K562 (cell line): ENCODE measurements at regions not wholly inside any gene's neighbourhood (a gene's known extent, or its start where the extent isn't known, plus 50 kb on each side); places are given as distances from the start of the nearest gene placed in this dataset.

Source experiments
- ATAC-seq: fragments of 200-7000 bp; cut with Tn5 transposase; 3 replicates; pipeline ENCODE4 v1.9.1; 2020; ENCODE audit warnings: moderate library complexity
- BruUV-seq: library from RNA; stranded (reverse); fragments of 400-500 nt; replicated peaks from 2 replicates; lab custom pipeline; 2021; lab: Mats Ljungman, UMichigan
- CTCF ChIA-PET: fragments of 300-600 bp; formaldehyde crosslinking; extraction: SDS; loops from one replicate; lab custom pipeline; 2021; ENCODE audit warnings: low intra/inter-chr PET ratio; lab: Yijun Ruan, JAX
- POLR2A ChIA-PET: fragments of 300-600, 350-650 bp; sonication (Branson Sonifier 250); formaldehyde crosslinking; extraction: SDS; loops from one replicate; lab custom pipeline; 2021; ENCODE audit warnings: antibody characterized with exemption, inconsistent platforms; lab: Yijun Ruan, JAX
- DNase-seq, 4 experiments: peaks; one replicate each; pipeline versions ENCODE4 v3.0.0 to v3.0.0-alpha.2; 2011 to 2018; ENCODE audit warnings: low spot score in 3 of 4, mixed read lengths in 3 of 4; ENCODE audit errors: extremely low read depth in 1 of 4
- FAIRE-seq: peaks from 2 replicates; lab custom pipeline; 2011; peaks lifted over from hg19 to GRCh38; lab: Jason Lieb, UNC
- H2AFZ ChIP-seq: 2 replicates; pipeline ENCODE4 v1.6.0; 2011; ENCODE audit warnings: low read depth, low read length, control low read depth, inconsistent platforms
- H3K27ac ChIP-seq: fragments of 200-600 bp; 3 replicates; pipeline ENCODE4 v1.8.0; 2011; ENCODE audit warnings: low read depth, mild to moderate bottlenecking, control low read depth, inconsistent platforms, low read length, moderate library complexity, mixed read lengths; ENCODE audit errors: extremely low read depth
- H3K27me3 ChIP-seq, 2 experiments: fragments of 300-600 bp in 1 of 2; 2 replicates in 1 of 2; 3 replicates in 1 of 2; pipeline versions ENCODE4 v1.6.0 to v1.8.0; 2011; ENCODE audit warnings: inconsistent platforms in 2 of 2, low read length in 2 of 2, mild to moderate bottlenecking in 1 of 2, mixed read lengths in 1 of 2, moderate library complexity in 1 of 2; ENCODE audit not compliant: control insufficient read depth in 2 of 2, insufficient read depth in 2 of 2
- H3K36me3 ChIP-seq: fragments of 300-600 bp; 3 replicates; pipeline ENCODE4 v1.8.0; 2011; ENCODE audit warnings: mild to moderate bottlenecking, low read length, inconsistent platforms; ENCODE audit not compliant: control insufficient read depth, insufficient read depth
- H3K4me1 ChIP-seq, 2 experiments: fragments of 200-600 bp in 1 of 2; replicated peaks in 1 of 2; 2 replicates in 1 of 2; 3 replicates in 1 of 2; pipeline versions ENCODE4 v1.5.1 to v1.8.0; 2011; ENCODE audit warnings: inconsistent platforms in 2 of 2, low read length in 2 of 2, mild to moderate bottlenecking in 1 of 2, mixed read lengths in 1 of 2, moderate library complexity in 1 of 2; ENCODE audit not compliant: control insufficient read depth in 2 of 2, insufficient read depth in 2 of 2
- H3K4me2 ChIP-seq: 2 replicates; pipeline ENCODE4 v1.6.1; 2011; ENCODE audit warnings: low read length, control low read depth, inconsistent platforms, mixed read lengths; ENCODE audit not compliant: insufficient read depth
- H3K4me3 ChIP-seq: fragments of 200-600 bp; sonication (generic), shearing (Covaris generic); 2 replicates; pipeline ENCODE4 v1.5.1; 2016; ENCODE audit warnings: control low read depth, inconsistent platforms
- H3K79me2 ChIP-seq: fragments of 200-600 bp; 3 replicates; pipeline ENCODE4 v1.8.0; 2011; ENCODE audit warnings: low read length, inconsistent platforms; ENCODE audit not compliant: control insufficient read depth, insufficient read depth
- H3K9ac ChIP-seq, 2 experiments: 2 replicates each; pipeline versions ENCODE4 v1.6.0 to v1.6.1; 2011; ENCODE audit warnings: low read depth in 2 of 2, low read length in 2 of 2, control low read depth in 1 of 2, inconsistent platforms in 1 of 2, mild to moderate bottlenecking in 1 of 2, mixed read lengths in 1 of 2; ENCODE audit not compliant: insufficient read depth in 1 of 2
- H3K9me1 ChIP-seq: one replicate; pipeline ENCODE4 v1.6.0; 2011; ENCODE audit warnings: inconsistent platforms, mild to moderate bottlenecking, low read length, moderate library complexity; ENCODE audit not compliant: control insufficient read depth, insufficient read depth
- H3K9me3 ChIP-seq: replicated peaks from 2 replicates; pipeline ENCODE4 v1.5.1; 2011; ENCODE audit warnings: low read depth, low read length, inconsistent platforms; ENCODE audit not compliant: control insufficient read depth, insufficient read depth
- H4K20me1 ChIP-seq: replicated peaks from 2 replicates; pipeline ENCODE4 v1.6.1; 2011; ENCODE audit warnings: low read length, inconsistent platforms, mixed read lengths; ENCODE audit not compliant: control insufficient read depth, insufficient read depth
- BCOR ChIP-seq: fragments of 450-650 bp; IDR thresholded peaks from 2 replicates; pipeline ENCODE4 v1.6.1; 2016
- CC2D1A ChIP-seq: fragments of 450-650 bp; IDR thresholded peaks from 2 replicates; pipeline ENCODE4 v1.6.1; 2017; ENCODE audit warnings: mild to moderate bottlenecking
- CREB3L1 ChIP-seq: fragments of 450-650 bp; IDR thresholded peaks from 2 replicates; pipeline ENCODE4 v1.6.1; 2014; ENCODE audit warnings: low read depth, mild to moderate bottlenecking, moderate library complexity, borderline replicate concordance
- CSDE1 ChIP-seq, 2 experiments: fragments of 450-650 bp; IDR thresholded peaks; 2 replicates each; pipeline ENCODE4 v1.6.1; 2016; ENCODE audit warnings: mild to moderate bottlenecking in 1 of 2
- EP300 ChIP-seq: IDR thresholded peaks from 2 replicates; pipeline ENCODE4 v1.6.1; 2012; ENCODE audit warnings: low read length, improper control_type of control experiment
- KLF13 ChIP-seq: fragments of 450-650 bp; IDR thresholded peaks from 2 replicates; pipeline ENCODE4 v1.6.1; 2016; ENCODE audit warnings: missing genetic modification characterization, low read depth, mild to moderate bottlenecking, missing compliant biosample characterization, moderate library complexity, borderline replicate concordance
- PCBP1 ChIP-seq: fragments of 200-400 bp; formaldehyde crosslinking; IDR thresholded peaks from 2 replicates; pipeline ENCODE4 v1.6.1; 2018; ENCODE audit warnings: mild to moderate bottlenecking, low read depth, low read length; ENCODE audit not compliant: poor library complexity, severe bottlenecking
- PTTG1 ChIP-seq: fragments of 450-650 bp; IDR thresholded peaks from 2 replicates; pipeline ENCODE4 v1.6.1; 2016; ENCODE audit warnings: low read depth, mild to moderate bottlenecking, missing genetic modification characterization, missing compliant biosample characterization
- RAD21 ChIP-seq, 2 experiments: fragments of 250-450 bp in 1 of 2; fragments of 450-650 bp in 1 of 2; sonication (Bioruptor Pico) in 1 of 2; formaldehyde crosslinking in 1 of 2; IDR thresholded peaks in 1 of 2; conservative IDR thresholded peaks in 1 of 2; 2 replicates each; pipeline versions ENCODE4 v1.4.0 to v1.8.0; 2020 to 2022; ENCODE audit warnings: mild to moderate bottlenecking in 2 of 2, moderate library complexity in 1 of 2
- SMAD2 ChIP-seq: fragments of 150-350 bp; IDR thresholded peaks from 2 replicates; pipeline ENCODE4 v1.6.1; 2014; ENCODE audit warnings: low read depth, mild to moderate bottlenecking, low read length
- STAG1 ChIP-seq: sonication (generic); formaldehyde crosslinking; IDR thresholded peaks from 2 replicates; pipeline ENCODE4 v1.5.0; 2020; ENCODE audit warnings: missing genetic modification reagents, borderline replicate concordance
- ZBTB17 ChIP-seq: fragments of 450-650 bp; formaldehyde crosslinking; IDR thresholded peaks from 2 replicates; pipeline ENCODE4 v1.4.0; 2020; ENCODE audit warnings: mild to moderate bottlenecking
- WGBS: fragments of 100-300 bp; shearing (Covaris generic); methylation state at CpG from one replicate; pipeline ENCODE4 v1.1.6; 2016; ENCODE audit warnings: low coverage, mixed read lengths; ENCODE audit not compliant: insufficient coverage; ENCODE audit errors: missing lambda C conversion rate; 5-methylcytosine and 5-hydroxymethylcytosine counted together
- in situ Hi-C: fragments of 300-500 bp; cut with MboI; formaldehyde crosslinking; loops from 4 replicates; pipeline ENCODE4 v1.15.0; 2018; ENCODE audit warnings: inconsistent platforms, mixed read lengths
- intact Hi-C: fragments of 100-400 bp; cut with micrococcal nuclease; formaldehyde crosslinking; loops from 2 replicates; pipeline ENCODE4 v1.14.2; 2022
- TF ChIP-seq, protein P1 (sequence below): fragments of 250-450 bp; sonication (Bioruptor Pico); IDR thresholded peaks from 2 replicates; pipeline ENCODE4 v1.8.0; 2021; ENCODE audit warnings: moderate library complexity, mild to moderate bottlenecking, inconsistent platforms

DNA sequence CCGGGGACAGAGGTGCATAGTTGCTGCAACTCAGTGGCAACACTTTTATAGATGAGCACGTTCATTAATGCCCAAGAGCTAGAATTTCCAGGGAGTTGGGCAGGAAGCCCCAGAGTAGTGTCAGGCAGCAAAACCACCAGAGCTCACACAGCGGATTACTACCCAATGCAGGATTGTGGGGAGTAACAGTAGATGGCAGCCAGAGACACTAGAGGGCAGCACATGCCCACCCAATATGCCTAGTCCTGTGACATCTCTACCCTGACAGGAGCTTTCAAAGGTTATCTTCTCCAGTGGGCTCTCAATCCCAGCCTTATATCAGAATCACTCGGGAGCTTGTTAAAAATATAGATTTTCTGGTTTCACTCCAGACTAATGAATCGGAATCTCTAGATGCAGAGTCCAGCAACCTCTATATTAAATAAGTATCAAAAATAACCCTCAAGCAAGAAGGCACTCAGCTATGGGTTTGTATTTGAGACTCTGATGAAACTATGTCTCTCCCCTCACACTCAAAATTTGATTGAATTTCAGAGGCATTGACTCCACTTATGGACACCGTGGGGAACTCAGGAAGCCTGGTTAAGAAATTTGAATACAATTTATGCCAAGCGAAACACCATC, 58.4 kb upstream of the PHF24 start:
- POLR2A ChIA-PET = interaction anchor here (0.6 to 1.4 kb wide), 7 partner anchors 10 to 209 kb away, joined by 3 to 4 read pairs (median 3); partner anchors contain the start of gene PIGO
- Histone ChIP-seq H3K9ac (no peak overlapping the region), H2AFZ (no peak overlapping the region), H4K20me1 (no peaks in the 10 kb centered on the region), H3K9me3 (no peaks in the 10 kb centered on the region), H3K36me3 (no peaks in the 10 kb centered on the region), H3K4me3 (no peak overlapping the region), H3K9me1 (no peaks in the 10 kb centered on the region), H3K27me3 (no peaks in the 10 kb centered on the region), H3K27ac (no peak overlapping the region), H3K4me1 (no peaks in the 10 kb centered on the region), H3K79me2 (no peaks in the 10 kb centered on the region), H3K4me2 (no peak overlapping the region)
- intact Hi-C loops (loop anchor here (1.0 to 5.0 kb wide), 4 partner anchors 86 to 578 kb away; no protein-coding TSS in a partner anchor), in situ Hi-C loops (loop anchor here (25.0 kb wide), 1 partner anchor 663 kb away; a partner anchor contains a TSS)
- BruUV-seq = no TSS peak
- DNase-seq (peak; percentile 59 to 76 (median 62)), FAIRE-seq (peak; percentile 94), ATAC-seq (peak; percentile 99)
- CTCF ChIA-PET = interaction anchor here (0.8 to 2.1 kb wide), 5 partner anchors 86 to 578 kb away, joined by 3 to 12 read pairs (median 6); partner anchors contain the start of gene PIGO
- WGBS = 13% methylated on average over 7 of the region's 7 CpGs
- TF ChIP-seq, protein P1, sequence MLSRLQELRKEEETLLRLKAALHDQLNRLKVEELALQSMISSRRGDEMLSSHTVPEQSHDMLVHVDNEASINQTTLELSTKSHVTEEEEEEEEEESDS (CRISPR knock-in tag) = no peak
- TF ChIP-seq CSDE1 (IDR thresholded peaks at IDR 0.05) = no peak
- TF ChIP-seq RAD21 (CRISPR knock-in tag; conservative IDR thresholded peaks at IDR 0.05 in 1 of 2, IDR thresholded peaks at IDR 0.05 in 1 of 2) = peak; percentile 79 to 87
- peak; percentile 83; the same call in 1 of the 2 replicates for TF ChIP-seq STAG1 (CRISPR knock-in tag)
- TF ChIP-seq PCBP1 = no peak
- TF ChIP-seq BCOR = no peak
- TF ChIP-seq EP300 = no peak
- TF ChIP-seq CC2D1A = 0 out of 2 replicates have a peak, but pooled peaks have one; percentile 25
- no peak for TF ChIP-seq SMAD2
- no peak for TF ChIP-seq ZBTB17 (CRISPR knock-in tag)
- TF ChIP-seq KLF13 = no peak
- no peak for TF ChIP-seq CREB3L1
- no peak for TF ChIP-seq PTTG1 (tag)
